ENCODE measurements at regions not wholly inside any gene's neighbourhood (a gene's known extent, or its start where the extent isn't known, plus 50 kb on each side); places are given as distances from the start of the nearest gene placed in this dataset.

DNA sequence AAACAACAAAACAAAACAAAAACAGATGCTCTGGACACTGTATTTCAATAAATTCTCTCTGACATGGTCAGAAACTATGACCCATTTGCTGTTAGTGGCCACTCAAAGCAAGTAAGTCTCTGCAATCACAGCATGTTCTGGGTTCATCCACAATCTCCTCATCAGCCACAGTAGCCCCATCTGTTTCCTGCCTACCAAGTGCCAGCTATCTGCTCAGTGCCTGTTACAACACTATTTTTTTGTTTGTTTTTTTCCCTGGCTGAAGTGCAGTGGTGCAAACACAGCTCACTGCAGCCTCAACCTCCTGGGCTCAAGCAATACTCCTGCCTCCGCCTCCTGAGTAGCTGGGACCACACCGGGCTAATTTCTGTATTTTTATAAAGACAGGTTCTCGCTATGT, 137.9 kb downstream of the SOX9 start:
- Histone ChIP-seq H3K4me3 (replicated peaks; ENCODE audit: low read depth, low read length) (no peak overlapping the region), H3K27me3 (replicated peaks; ENCODE audit: control insufficient read depth, insufficient read depth, low read length) (no peaks in the 10 kb centered on the region), H3K36me3 (ENCODE audit: control insufficient read depth, insufficient read depth, low read length) (no peaks in the 10 kb centered on the region)
- no peak for DNase-seq (ENCODE audit: extremely low read depth, insufficient read length)
- TF ChIP-seq, protein P1, sequence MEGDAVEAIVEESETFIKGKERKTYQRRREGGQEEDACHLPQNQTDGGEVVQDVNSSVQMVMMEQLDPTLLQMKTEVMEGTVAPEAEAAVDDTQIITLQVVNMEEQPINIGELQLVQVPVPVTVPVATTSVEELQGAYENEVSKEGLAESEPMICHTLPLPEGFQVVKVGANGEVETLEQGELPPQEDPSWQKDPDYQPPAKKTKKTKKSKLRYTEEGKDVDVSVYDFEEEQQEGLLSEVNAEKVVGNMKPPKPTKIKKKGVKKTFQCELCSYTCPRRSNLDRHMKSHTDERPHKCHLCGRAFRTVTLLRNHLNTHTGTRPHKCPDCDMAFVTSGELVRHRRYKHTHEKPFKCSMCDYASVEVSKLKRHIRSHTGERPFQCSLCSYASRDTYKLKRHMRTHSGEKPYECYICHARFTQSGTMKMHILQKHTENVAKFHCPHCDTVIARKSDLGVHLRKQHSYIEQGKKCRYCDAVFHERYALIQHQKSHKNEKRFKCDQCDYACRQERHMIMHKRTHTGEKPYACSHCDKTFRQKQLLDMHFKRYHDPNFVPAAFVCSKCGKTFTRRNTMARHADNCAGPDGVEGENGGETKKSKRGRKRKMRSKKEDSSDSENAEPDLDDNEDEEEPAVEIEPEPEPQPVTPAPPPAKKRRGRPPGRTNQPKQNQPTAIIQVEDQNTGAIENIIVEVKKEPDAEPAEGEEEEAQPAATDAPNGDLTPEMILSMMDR (IDR thresholded peaks at IDR 0.05; ENCODE audit: insufficient read depth, low read length, poor library complexity, severe bottlenecking): no peak

DNA sequence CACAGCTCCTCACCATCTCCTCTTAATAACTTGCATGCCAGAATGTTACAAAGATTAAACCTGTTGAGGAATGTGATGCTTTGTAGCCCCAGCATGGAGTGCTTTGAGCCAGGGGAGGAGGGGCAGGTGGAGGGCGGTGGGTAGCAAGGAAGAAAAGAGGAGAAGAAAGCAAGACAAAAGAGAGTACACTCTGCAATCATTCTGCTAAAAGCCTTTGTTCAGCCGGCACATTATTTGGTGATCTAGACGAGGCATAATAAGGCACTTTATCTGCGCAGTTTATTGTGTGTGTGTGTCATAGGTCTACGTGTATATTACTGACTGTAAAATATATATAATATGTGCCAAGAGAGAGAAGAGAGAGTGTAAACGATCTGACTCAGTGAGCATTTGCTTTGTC, 139.1 kb downstream of the SOX9 start:
- H3K4me3 ChIP-seq (replicated peaks; ENCODE audit: low read depth, low read length): no peak overlapping the region
- DNase-seq (ENCODE audit: extremely low read depth, insufficient read length): no peak
- H3K36me3 ChIP-seq (ENCODE audit: control insufficient read depth, insufficient read depth, low read length): no peaks in the 10 kb centered on the region
- no peaks in the 10 kb centered on the region for H3K27me3 ChIP-seq (replicated peaks; ENCODE audit: control insufficient read depth, insufficient read depth, low read length)
- TF ChIP-seq, protein P1 (IDR thresholded peaks at IDR 0.05; ENCODE audit: insufficient read depth, low read length, poor library complexity, severe bottlenecking): no peak

DNA sequence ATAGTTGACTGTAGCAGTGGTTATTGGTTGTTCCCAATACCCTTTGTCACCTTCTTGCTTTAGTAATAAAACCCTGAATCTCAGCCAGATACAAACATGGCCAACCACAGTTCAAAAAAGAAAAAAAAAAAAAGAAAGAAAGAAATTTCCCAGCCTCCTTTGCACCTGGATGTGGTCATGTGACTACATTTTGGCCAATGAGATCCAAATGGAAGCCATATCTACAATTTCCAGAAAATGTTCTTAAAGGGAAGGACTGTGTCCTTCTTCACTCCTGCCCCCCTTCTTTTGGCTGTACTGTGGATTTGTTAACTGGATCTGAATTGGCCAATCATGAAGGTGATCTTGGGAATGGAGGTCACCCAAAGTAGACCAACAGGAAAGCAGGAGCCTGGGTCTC, 141.9 kb downstream of the SOX9 start:
- Histone ChIP-seq H3K4me3 (replicated peaks; ENCODE audit: low read depth, low read length) (no peak overlapping the region), H3K36me3 (ENCODE audit: control insufficient read depth, insufficient read depth, low read length) (no peaks in the 10 kb centered on the region), H3K27me3 (replicated peaks; ENCODE audit: control insufficient read depth, insufficient read depth, low read length) (no peaks in the 10 kb centered on the region)
- TF ChIP-seq, protein P1 (IDR thresholded peaks at IDR 0.05; ENCODE audit: insufficient read depth, low read length, poor library complexity, severe bottlenecking): no peak
- no peak for DNase-seq (ENCODE audit: extremely low read depth, insufficient read length)

DNA sequence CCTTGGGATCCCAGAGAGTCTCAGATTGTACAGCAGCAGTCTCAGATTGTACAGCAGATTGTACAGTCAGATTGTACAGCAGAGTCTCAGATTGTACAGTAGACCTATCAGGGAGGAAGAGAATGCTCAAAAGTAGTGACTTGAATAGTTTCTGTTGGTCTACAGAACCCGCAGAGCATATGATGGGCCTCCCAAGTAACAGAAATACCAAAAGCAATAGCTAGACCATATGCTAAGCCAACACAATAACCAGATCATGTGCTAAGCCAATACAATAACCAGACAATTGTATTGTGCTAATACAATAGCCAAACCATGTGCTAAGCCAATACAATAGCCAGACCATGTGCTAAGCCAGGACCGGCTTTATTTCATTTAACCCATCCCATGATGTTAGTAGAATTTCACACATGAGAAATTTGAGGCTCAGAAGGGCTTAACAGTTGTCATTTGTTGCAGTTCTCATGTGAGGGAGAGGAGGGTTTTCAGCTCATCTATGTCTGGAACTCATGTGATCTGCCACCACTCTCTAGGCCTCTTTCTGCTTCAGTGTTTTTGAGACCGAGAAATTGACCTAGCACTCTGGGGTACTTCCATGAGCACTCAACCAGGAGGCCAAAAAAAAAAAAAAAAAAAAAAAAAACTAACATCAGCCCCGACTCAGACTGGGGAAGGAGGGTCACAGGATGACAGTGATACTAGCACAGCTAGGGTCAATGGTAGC, 144.0 kb downstream of the SOX9 start:
- peak; percentile 8 for DNase-seq (ENCODE audit: extremely low read depth, insufficient read length)
- TF ChIP-seq, protein P1 (IDR thresholded peaks at IDR 0.05; ENCODE audit: insufficient read depth, low read length, poor library complexity, severe bottlenecking): no peak
- Histone ChIP-seq H3K27me3 (replicated peaks; ENCODE audit: control insufficient read depth, insufficient read depth, low read length) (no peaks in the 10 kb centered on the region), H3K36me3 (ENCODE audit: control insufficient read depth, insufficient read depth, low read length) (no peaks in the 10 kb centered on the region), H3K4me3 (replicated peaks; ENCODE audit: low read depth, low read length) (no peak overlapping the region)

DNA sequence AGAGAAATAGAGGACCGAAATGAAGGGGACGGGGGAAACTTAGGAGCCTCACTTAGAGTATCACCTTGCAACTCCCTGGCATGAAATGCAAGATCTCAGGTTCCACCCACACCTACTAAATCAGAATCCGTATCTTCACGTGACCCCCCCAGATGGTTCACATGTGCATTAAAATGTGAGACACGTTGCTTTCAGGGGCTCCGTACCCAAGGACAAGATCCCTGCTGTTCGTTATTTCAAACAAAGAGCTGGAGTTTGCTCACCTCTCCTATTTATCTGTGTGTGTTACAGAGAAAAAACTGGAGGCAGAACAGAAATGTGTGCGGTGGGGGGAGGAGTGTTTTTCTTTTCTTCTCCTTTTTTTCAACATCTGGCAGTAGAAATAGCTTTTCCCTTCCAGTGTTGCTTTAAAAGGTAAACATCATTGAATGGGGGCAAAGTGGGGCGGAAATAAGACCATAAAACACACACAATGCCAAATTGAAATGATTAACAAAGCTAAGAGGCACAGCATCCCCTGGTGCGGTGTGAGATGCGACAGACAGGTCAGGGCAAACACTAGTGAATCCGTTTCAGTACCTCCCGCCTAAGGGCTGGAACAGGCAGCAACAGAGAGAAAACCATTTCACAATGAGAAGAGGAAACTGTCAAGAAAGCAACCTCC, 145.4 kb downstream of the SOX9 start:
- TF ChIP-seq, protein P1 (IDR thresholded peaks at IDR 0.05; ENCODE audit: insufficient read depth, low read length, poor library complexity, severe bottlenecking): no peak
- no peak overlapping the region for H3K4me3 ChIP-seq (replicated peaks; ENCODE audit: low read depth, low read length)
- H3K36me3 ChIP-seq (ENCODE audit: control insufficient read depth, insufficient read depth, low read length): no peaks in the 10 kb centered on the region
- H3K27me3 ChIP-seq (replicated peaks; ENCODE audit: control insufficient read depth, insufficient read depth, low read length): no peaks in the 10 kb centered on the region
- DNase-seq (ENCODE audit: extremely low read depth, insufficient read length): no peak

All from GM06990 (cell line).